Motor neuron (in vitro differentiated cells): ENCODE measurements at regions not wholly inside any gene's neighbourhood (a gene's known extent, or its start where the extent isn't known, plus 50 kb on each side); places are given as distances from the start of the nearest gene placed in this dataset.
"Not testable (repeated sequence)": the region's sequence is repeated elsewhere in the genome, so short reads cannot be mapped to it uniquely, and the experiment has no call there.

Experiments used
- ATAC-seq, 8 experiments: fragments of 200-7000 bp; cut with Tn5 transposase; replicated peaks in 6 of 8; 2 replicates each; pipeline ENCODE4 v1.8.0; 2021; ENCODE audit warnings: mild to moderate bottlenecking in 8 of 8, moderate library complexity in 8 of 8
- H3K27ac ChIP-seq, 2 donors: fragments of 250-450 bp; sonication (Bioruptor Pico); 2 replicates each; pipeline ENCODE4 v1.9.0; 2021; ENCODE audit warnings: antibody characterized with exemption in 2 of 2, mild to moderate bottlenecking in 2 of 2, moderate library complexity in 1 of 2
- H3K4me1 ChIP-seq, 2 donors: fragments of 250-450 bp; sonication (Bioruptor Pico); replicated peaks in 1 of 2; 2 replicates each; pipeline ENCODE4 v1.6.1; 2021; ENCODE audit warnings: antibody characterized with exemption in 2 of 2, mild to moderate bottlenecking in 2 of 2, moderate library complexity in 1 of 2
- H3K4me3 ChIP-seq, 5 donors: fragments of 250-450 bp; sonication (Bioruptor Pico); 2 replicates each; pipeline ENCODE4 v1.9.0; 2021; ENCODE audit warnings: antibody characterized with exemption in 5 of 5, mild to moderate bottlenecking in 5 of 5, moderate library complexity in 4 of 5
- WGBS, 10 experiments: fragments of 450-650 bp; shearing (Covaris generic); methylation state at CpG; one replicate each; pipeline ENCODE4 v1.0.0; 2022; 5-methylcytosine and 5-hydroxymethylcytosine counted together
- in situ Hi-C, 9 experiments: fragments of 400-800 bp; cut with MboI; loops; one replicate each; pipeline ENCODE4 v1.15.0; 2021; ENCODE audit warnings: low sequenced_read_pairs in 9 of 9, low pct_unique_long_range_greater_than_20kb in 2 of 9; ENCODE audit not compliant: unreplicated experiment in 9 of 9

DNA sequence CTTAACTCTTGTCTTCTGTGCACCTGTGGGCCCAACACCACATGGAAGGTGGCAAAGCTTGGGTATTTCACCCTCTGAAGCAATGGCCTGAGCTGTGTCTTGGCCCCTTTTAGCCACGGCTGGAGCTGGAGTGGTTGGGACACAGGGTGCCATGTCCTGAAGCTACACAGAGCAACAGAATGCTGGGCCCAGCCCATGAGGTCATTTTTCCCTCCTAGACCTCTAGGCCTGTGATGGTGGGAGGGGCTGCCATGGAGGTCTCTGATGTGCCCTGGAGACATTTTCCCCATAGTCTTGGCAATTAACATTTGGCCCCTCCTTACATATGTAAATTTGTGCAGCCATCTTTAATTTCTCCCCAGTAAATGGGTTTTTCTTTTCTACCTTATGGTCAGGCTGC lies 620.8 kb downstream of the RFPL4B start:
- WGBS, 10 experiments = 83 to 100% (median 100%) methylated on average over 1 of the region's 1 CpG; no CpG with 5 or more reads in 5 of the 10 experiments
- H3K27ac ChIP-seq = no peak overlapping the region
- in situ Hi-C loops = no loop called here
- no peaks in the 10 kb centered on the region for H3K4me1 ChIP-seq
- no peak for ATAC-seq
- no peak overlapping the region for H3K4me3 ChIP-seq

DNA sequence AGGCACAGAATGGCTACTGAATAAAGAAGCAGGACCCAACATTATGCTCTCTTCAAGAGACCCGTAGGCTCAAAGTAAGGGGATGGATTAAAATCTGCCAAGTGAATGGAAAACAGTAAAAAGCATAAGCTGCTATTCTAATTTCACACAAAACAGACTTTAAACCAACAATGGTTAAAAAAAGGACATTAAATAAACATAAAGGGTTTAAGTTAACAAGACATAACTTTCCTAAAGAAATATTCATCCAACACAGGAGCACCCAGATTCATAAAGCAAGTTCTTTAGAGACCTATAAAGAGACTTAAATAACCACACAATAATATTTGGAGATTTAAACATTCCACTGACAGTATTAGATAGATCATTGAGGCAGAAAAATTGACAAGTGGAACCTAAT lies 624.5 kb downstream of the RFPL4B start:
- no peak for ATAC-seq
- Histone ChIP-seq H3K4me1 (no peaks in the 10 kb centered on the region), H3K27ac (no peak overlapping the region), H3K4me3 (no peak overlapping the region)
- in situ Hi-C loops = no loop called here
- 45 to 100% (median 75%) methylated on average over 1 of the region's 1 CpG; no CpG with 5 or more reads in 3 of the 10 experiments for WGBS, 10 experiments

- ATAC-seq, H3K4me3 ChIP-seq, in situ Hi-C loops, H3K27ac ChIP-seq: not testable (repeated sequence)
- 25 to 100% (median 91%) methylated on average over 1 to 4 of the region's 4 CpGs; no CpG with 5 or more reads in 2 of the 10 experiments for WGBS, 10 experiments
- H3K4me1 ChIP-seq = peaks cover 0 to 11% of the 10 kb centered on the region in 2 donors
Measured at GRCh38 chr6:112974931-112975330, 627.8 kb downstream of the RFPL4B start.

DNA sequence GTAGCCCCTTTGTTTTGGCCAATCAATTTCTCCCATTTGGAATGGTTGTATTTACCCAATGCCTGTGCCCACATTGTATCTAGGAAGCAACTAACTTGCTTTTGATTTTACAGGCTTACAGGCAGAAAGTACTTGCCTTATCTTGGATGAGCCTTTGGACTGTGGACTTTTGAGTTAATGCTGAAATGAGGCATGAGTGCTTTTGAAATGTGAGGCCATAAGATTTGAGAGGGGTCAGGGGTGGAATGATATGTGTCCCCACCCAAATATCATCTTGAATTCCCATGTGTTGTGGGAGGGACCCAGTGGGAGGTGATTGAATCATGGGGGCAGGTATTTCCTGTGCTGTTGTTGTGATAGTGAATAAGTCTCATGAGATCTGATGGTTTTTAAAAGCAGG lies 629.4 kb downstream of the RFPL4B start:
- ATAC-seq, in situ Hi-C loops, H3K4me3 ChIP-seq, H3K27ac ChIP-seq: not testable (repeated sequence)
- H3K4me1 ChIP-seq = peaks cover 7 to 22% of the 10 kb centered on the region in 2 donors

GRCh38 chr6:112979830-112980229 lies 632.7 kb downstream of the RFPL4B start:
- no peak overlapping the region for H3K4me3 ChIP-seq
- ATAC-seq = peak; percentile 55 to 99 (median 96)
- in situ Hi-C loops = no loop called here

GRCh38 chr6:112980676-112981075 lies 633.5 kb downstream of the RFPL4B start:
- in situ Hi-C loops = no loop called here
- peaks cover 7 to 22% of the 10 kb centered on the region in 2 donors for H3K4me1 ChIP-seq
- H3K27ac ChIP-seq = no peak overlapping the region
- peak in 1 of 8 experiments; percentile 21 for ATAC-seq
- 70 to 100% (median 90%) methylated on average over 1 to 3 of the region's 3 CpGs; no CpG with 5 or more reads in 1 of the 10 experiments for WGBS, 10 experiments
- no peak overlapping the region for H3K4me3 ChIP-seq

More at GRCh38 chr6:112979830-112980229, 632.7 kb downstream of the RFPL4B start:
- Histone ChIP-seq H3K27ac (no peak overlapping the region), H3K4me1 (peaks cover 7 to 22% of the 10 kb centered on the region in 2 donors)
- WGBS, 10 experiments = 0 to 47% (median 10%) methylated on average over 2 to 5 of the region's 5 CpGs; no CpG with 5 or more reads in 2 of the 10 experiments

GRCh38 chr6:112983713-112984261 lies 636.7 kb downstream of the RFPL4B start:
- in situ Hi-C loops = no loop called here
- no peak for ATAC-seq
- WGBS, 10 experiments = 71 to 100% (median 91%) methylated on average over 1 of the region's 1 CpG; no CpG with 5 or more reads in 2 of the 10 experiments
- no peak overlapping the region for H3K27ac ChIP-seq
- H3K4me1 ChIP-seq = peaks cover 7 to 28% of the 10 kb centered on the region in 2 donors
- H3K4me3 ChIP-seq = no peak overlapping the region

GRCh38 chr6:112984899-112985298 lies 637.8 kb downstream of the RFPL4B start:
- Histone ChIP-seq H3K4me1 (peaks cover 7 to 18% of the 10 kb centered on the region in 2 donors), H3K4me3 (no peak overlapping the region), H3K27ac (no peak overlapping the region)
- in situ Hi-C loops = no loop called here
- WGBS, 10 experiments = 25 to 83% (median 53%) methylated on average over 1 to 2 of the region's 2 CpGs; no CpG with 5 or more reads in 2 of the 10 experiments
- ATAC-seq = no peak

- no peak overlapping the region for H3K27ac ChIP-seq
- H3K4me1 ChIP-seq = peaks cover 0 to 6% of the 10 kb centered on the region in 2 donors
- no peak for ATAC-seq
- in situ Hi-C loops = no loop called here
- H3K4me3 ChIP-seq = no peak overlapping the region
- 13 to 89% (median 64%) methylated on average over 1 to 2 of the region's 2 CpGs for WGBS, 10 experiments
Measured at GRCh38 chr6:112986321-112986720, 639.2 kb downstream of the RFPL4B start.

- no peak overlapping the region for H3K27ac ChIP-seq
- in situ Hi-C loops = no loop called here
- H3K4me3 ChIP-seq = no peak overlapping the region
- H3K4me1 ChIP-seq = peaks cover 0 to 6% of the 10 kb centered on the region in 2 donors
- no peak for ATAC-seq
- 85 to 100% (median 100%) methylated on average over 1 of the region's 1 CpG; no CpG with 5 or more reads in 3 of the 10 experiments for WGBS, 10 experiments
Measured at GRCh38 chr6:112988748-112989147, 641.6 kb downstream of the RFPL4B start.

- ATAC-seq = no peak
- Histone ChIP-seq H3K27ac (no peak overlapping the region), H3K4me3 (no peak overlapping the region), H3K4me1 (peaks cover 0 to 6% of the 10 kb centered on the region in 2 donors)
- in situ Hi-C loops = no loop called here
Measured at GRCh38 chr6:112990971-112991370, 643.8 kb downstream of the RFPL4B start.

DNA sequence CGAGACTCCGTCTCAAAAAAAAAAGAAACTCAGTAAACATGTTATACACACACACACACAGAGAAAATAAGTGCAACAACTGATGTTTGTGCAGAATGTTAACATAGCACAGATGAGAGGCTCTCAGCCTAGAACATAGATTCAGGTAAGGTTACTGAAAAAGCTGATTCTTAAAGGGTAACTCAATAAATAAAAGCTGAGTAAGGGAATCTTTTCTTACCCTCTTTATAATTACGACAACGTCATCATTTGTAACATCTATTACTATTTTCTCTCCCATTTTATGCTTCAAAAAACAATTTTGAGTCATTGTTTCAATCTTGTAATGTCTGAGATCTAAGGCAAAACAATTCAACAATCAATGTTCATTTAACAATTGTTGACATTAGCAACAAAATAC lies 644.8 kb downstream of the RFPL4B start:
- no peak for ATAC-seq
- H3K4me3 ChIP-seq = no peak overlapping the region
- in situ Hi-C loops = no loop called here
- H3K4me1 ChIP-seq = no peaks in the 10 kb centered on the region
- 78 to 100% (median 94%) methylated on average over 2 to 4 of the region's 4 CpGs; no CpG with 5 or more reads in 1 of the 10 experiments for WGBS, 10 experiments
- no peak overlapping the region for H3K27ac ChIP-seq

- Histone ChIP-seq H3K4me1 (no peaks in the 10 kb centered on the region), H3K27ac (no peak overlapping the region), H3K4me3 (no peak overlapping the region)
- WGBS, 10 experiments = 63 to 100% (median 80%) methylated on average over 1 to 3 of the region's 3 CpGs; no CpG with 5 or more reads in 1 of the 10 experiments
- ATAC-seq = no peak
- in situ Hi-C loops = no loop called here
Measured at GRCh38 chr6:112997421-112998085, 650.4 kb downstream of the RFPL4B start.

DNA sequence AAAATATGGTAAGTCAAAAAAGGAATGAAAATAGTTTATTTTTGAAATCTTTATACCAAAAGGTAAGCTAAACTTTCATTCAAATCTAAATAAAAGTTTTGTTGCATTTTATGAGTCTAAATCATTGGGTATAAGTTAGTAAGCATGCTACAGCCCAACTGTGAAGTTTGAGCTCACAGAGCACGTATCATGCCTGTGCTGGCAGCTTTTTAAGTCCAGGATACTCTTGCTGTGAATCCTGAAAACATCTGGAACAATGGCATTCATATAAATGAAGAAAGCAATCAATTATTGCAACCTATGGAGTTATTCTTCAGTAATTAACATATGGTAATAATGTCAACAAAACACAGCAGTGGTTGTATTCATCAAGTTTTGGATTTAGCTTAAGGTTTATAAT lies 656.9 kb downstream of the RFPL4B start:
- WGBS, 10 experiments = 43 to 100% (median 81%) methylated on average over 1 of the region's 1 CpG; no CpG with 5 or more reads in 2 of the 10 experiments
- no peak for ATAC-seq
- no peak overlapping the region for H3K27ac ChIP-seq
- H3K4me1 ChIP-seq = no peaks in the 10 kb centered on the region
- H3K4me3 ChIP-seq = no peak overlapping the region
- in situ Hi-C loops = no loop called here
